Mesendoderm (in vitro differentiated cells): ENCODE measurements at regions not wholly inside any gene's neighbourhood (a gene's known extent, or its start where the extent isn't known, plus 50 kb on each side); places are given as distances from the start of the nearest gene placed in this dataset.

ENCODE experiments used
- DNase-seq: peaks from one replicate; pipeline ENCODE4 v3.0.0; 2013
- H2AK5ac ChIP-seq: 2 replicates; pipeline ENCODE4 v1.6.1; 2013; ENCODE audit warnings: low read length, inconsistent platforms
- H2BK120ac ChIP-seq: 2 replicates; pipeline ENCODE4 v1.6.1; 2013; ENCODE audit warnings: low read depth, mild to moderate bottlenecking, low read length, moderate library complexity, mixed read lengths
- H2BK15ac ChIP-seq: replicated peaks from 2 replicates; pipeline ENCODE4 v1.6.1; 2013; ENCODE audit warnings: low read depth, mild to moderate bottlenecking, moderate library complexity
- H2BK5ac ChIP-seq: 2 replicates; pipeline ENCODE4 v1.6.1; 2013; ENCODE audit warnings: low read length, inconsistent platforms
- H3K18ac ChIP-seq: 2 replicates; pipeline ENCODE4 v1.6.1; 2013; ENCODE audit warnings: mild to moderate bottlenecking, low read length, mixed read lengths
- H3K23ac ChIP-seq: one replicate; pipeline ENCODE4 v1.6.1; 2013; ENCODE audit warnings: low read length
- H3K27ac ChIP-seq: 2 replicates; pipeline ENCODE4 v1.5.1; 2013; ENCODE audit warnings: low read depth, mild to moderate bottlenecking, inconsistent platforms, low read length, moderate library complexity
- H3K27me3 ChIP-seq: 2 replicates; pipeline ENCODE4 v1.6.1; 2013; ENCODE audit warnings: low read length, control low read depth, mild to moderate bottlenecking, inconsistent platforms; ENCODE audit not compliant: insufficient read depth, poor library complexity
- H3K36me3 ChIP-seq: 2 replicates; pipeline ENCODE4 v1.6.1; 2013; ENCODE audit warnings: low read length, inconsistent platforms; ENCODE audit not compliant: control insufficient read depth, insufficient read depth
- H3K4ac ChIP-seq: one replicate; pipeline ENCODE4 v1.6.1; 2013; ENCODE audit warnings: low read depth, mild to moderate bottlenecking, low read length, moderate library complexity
- H3K4me1 ChIP-seq: 2 replicates; pipeline ENCODE4 v1.6.1; 2013; ENCODE audit warnings: low read depth, low read length, inconsistent platforms; ENCODE audit not compliant: control insufficient read depth
- H3K4me2 ChIP-seq: 2 replicates; pipeline ENCODE4 v1.6.1; 2013; ENCODE audit warnings: low read length
- H3K4me3 ChIP-seq: 2 replicates; pipeline ENCODE4 v1.5.1; 2013; ENCODE audit warnings: mild to moderate bottlenecking, low read length
- H3K56ac ChIP-seq: one replicate; pipeline ENCODE4 v1.6.1; 2013; ENCODE audit warnings: low read length
- H3K79me1 ChIP-seq: 2 replicates; pipeline ENCODE4 v1.6.1; 2013; ENCODE audit warnings: low read length, inconsistent platforms
- H3K79me2 ChIP-seq: 2 replicates; pipeline ENCODE4 v1.6.1; 2013; ENCODE audit warnings: mild to moderate bottlenecking, low read length; ENCODE audit not compliant: control insufficient read depth, insufficient read depth
- H3K9ac ChIP-seq: 2 replicates; pipeline ENCODE4 v1.6.1; 2013; ENCODE audit warnings: low read length, inconsistent platforms
- H4K5ac ChIP-seq: one replicate; pipeline ENCODE4 v1.6.1; 2013; ENCODE audit warnings: low read length
- H4K8ac ChIP-seq: one replicate; pipeline ENCODE4 v1.6.1; 2013; ENCODE audit warnings: low read depth, mild to moderate bottlenecking, control low read depth, low read length, moderate library complexity
- WGBS: extraction: QIAGEN DNeasy Blood & Tissue Kit; methylation state at CpG from one replicate; pipeline ENCODE4 v1.1.7; 2013; ENCODE audit warnings: low lambda C conversion rate, missing lambda C conversion rate; ENCODE audit not compliant: insufficient coverage; ENCODE audit errors: extremely low coverage; 5-methylcytosine and 5-hydroxymethylcytosine counted together

DNA sequence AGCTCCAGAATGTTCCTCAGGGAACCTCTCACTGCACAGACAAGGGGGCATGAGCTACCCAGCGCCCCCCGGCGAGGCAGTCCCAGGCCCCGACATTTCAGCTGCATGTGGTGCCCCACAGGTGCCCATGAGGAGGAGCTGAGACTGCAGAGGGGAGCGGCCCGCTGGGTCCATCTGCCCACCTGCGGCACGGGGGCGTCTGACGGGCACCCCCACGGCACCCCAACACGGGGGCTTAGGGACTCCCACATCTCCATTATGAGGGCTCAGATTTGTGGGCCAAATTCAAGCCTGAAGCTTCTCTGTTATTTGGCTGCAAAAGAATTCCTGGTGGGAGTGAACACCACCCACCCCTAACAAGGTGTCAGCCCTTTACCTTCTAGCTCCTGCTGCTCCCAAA is 258.4 kb downstream of the UACA start:
- Histone ChIP-seq H3K4me1 (peaks cover 29% of the 10 kb centered on the region), H3K79me2 (no peaks in the 10 kb centered on the region)

GRCh38 chr15:70504299-70504951 is 258.9 kb downstream of the UACA start:
- Histone ChIP-seq H3K18ac (no peak overlapping the region), H3K36me3 (no peaks in the 10 kb centered on the region), H2BK5ac (peak overlapping the region; percentile 39), H3K79me2 (no peaks in the 10 kb centered on the region), H4K5ac (no peak overlapping the region), H3K4me1 (peaks cover 29% of the 10 kb centered on the region), H2BK15ac (no peak overlapping the region), H3K79me1 (no peaks in the 10 kb centered on the region), H3K4me3 (no peak overlapping the region), H3K9ac (no peak overlapping the region), H4K8ac (no peak overlapping the region), H3K23ac (peak overlapping the region; percentile 15), H3K27me3 (no peaks in the 10 kb centered on the region), H3K56ac (peak overlapping the region; percentile 52), H3K4ac (no peak overlapping the region), H2AK5ac (peak overlapping the region; percentile 35), H3K4me2 (no peak overlapping the region), H2BK120ac (no peak overlapping the region), H3K27ac (no peak overlapping the region)
- peak; percentile 39 for DNase-seq
- no CpG with 5 or more reads among the region's 9 CpGs for WGBS

More for the DNA sequence above, 258.4 kb downstream of the UACA start:
- Histone ChIP-seq H2BK15ac (no peak overlapping the region), H2AK5ac (no peak overlapping the region), H3K56ac (peak overlapping the region; percentile 37), H3K18ac (no peak overlapping the region), H3K9ac (peak overlapping the region; percentile 20), H3K4ac (no peak overlapping the region), H3K79me1 (no peaks in the 10 kb centered on the region), H2BK120ac (no peak overlapping the region), H3K27ac (peak overlapping the region; percentile 4), H3K4me2 (no peak overlapping the region), H2BK5ac (no peak overlapping the region), H3K27me3 (no peaks in the 10 kb centered on the region), H3K23ac (peak overlapping the region; percentile 15), H3K36me3 (no peaks in the 10 kb centered on the region), H4K8ac (no peak overlapping the region), H4K5ac (no peak overlapping the region), H3K4me3 (no peak overlapping the region)
- no peak for DNase-seq
- no CpG with 5 or more reads among the region's 12 CpGs for WGBS

GRCh38 chr15:70503798-70504298 is 259.5 kb downstream of the UACA start:
- Histone ChIP-seq H3K4me1 (peaks cover 29% of the 10 kb centered on the region), H3K56ac (peak overlapping the region; percentile 52), H3K79me2 (no peaks in the 10 kb centered on the region)

GRCh38 chr15:70503073-70503745 is 260.1 kb downstream of the UACA start:
- no peak overlapping the region for H2BK15ac ChIP-seq
- no peaks in the 10 kb centered on the region for H3K79me1 ChIP-seq
- H3K4ac ChIP-seq: no peak overlapping the region
- no peak overlapping the region for H3K27ac ChIP-seq
- H3K4me2 ChIP-seq: no peak overlapping the region
- H3K27me3 ChIP-seq: no peaks in the 10 kb centered on the region
- peaks cover 28% of the 10 kb centered on the region for H3K4me1 ChIP-seq
- no peak overlapping the region for H4K8ac ChIP-seq
- DNase-seq: no peak
- no peak overlapping the region for H3K9ac ChIP-seq
- H4K5ac ChIP-seq: no peak overlapping the region
- H3K79me2 ChIP-seq: no peaks in the 10 kb centered on the region
- no peak overlapping the region for H3K56ac ChIP-seq
- H2BK120ac ChIP-seq: no peak overlapping the region
- WGBS: no CpG with 5 or more reads among the region's 8 CpGs
- no peak overlapping the region for H2AK5ac ChIP-seq
- no peak overlapping the region for H3K4me3 ChIP-seq
- no peak overlapping the region for H3K18ac ChIP-seq
- H3K23ac ChIP-seq: no peak overlapping the region
- no peaks in the 10 kb centered on the region for H3K36me3 ChIP-seq
- H2BK5ac ChIP-seq: no peak overlapping the region

More at GRCh38 chr15:70503798-70504298, 259.5 kb downstream of the UACA start:
- Histone ChIP-seq H3K27ac (no peak overlapping the region), H4K8ac (no peak overlapping the region), H2BK5ac (no peak overlapping the region), H2BK120ac (no peak overlapping the region), H2AK5ac (no peak overlapping the region), H3K4me3 (no peak overlapping the region), H2BK15ac (no peak overlapping the region), H3K79me1 (no peaks in the 10 kb centered on the region), H3K9ac (no peak overlapping the region), H3K36me3 (no peaks in the 10 kb centered on the region), H3K23ac (no peak overlapping the region), H3K4ac (no peak overlapping the region), H3K27me3 (no peaks in the 10 kb centered on the region), H3K18ac (no peak overlapping the region), H4K5ac (no peak overlapping the region), H3K4me2 (no peak overlapping the region)
- no peak for DNase-seq
- no CpG with 5 or more reads among the region's 10 CpGs for WGBS

DNA sequence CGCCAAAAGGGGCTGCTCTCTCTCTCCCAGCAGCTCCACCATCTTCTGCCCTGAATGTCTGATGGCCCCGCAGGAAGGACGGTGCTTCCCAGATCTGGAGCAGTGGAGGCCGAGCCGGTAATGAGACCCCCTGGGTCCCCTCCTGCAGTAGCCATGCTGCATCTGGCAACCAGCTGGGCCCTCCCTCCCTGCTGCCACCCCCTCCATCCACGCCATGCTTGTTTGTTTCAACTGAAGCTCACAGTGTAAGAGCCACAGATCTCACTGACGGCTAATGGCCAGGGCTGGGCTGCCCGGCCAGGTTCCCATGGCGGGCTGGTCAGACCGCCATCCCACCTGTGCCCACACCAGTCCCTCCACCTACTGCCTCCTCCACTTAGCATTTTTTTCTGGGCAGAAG is 260.8 kb downstream of the UACA start:
- Histone ChIP-seq H2BK15ac (no peak overlapping the region), H3K79me1 (no peaks in the 10 kb centered on the region), H3K27me3 (no peaks in the 10 kb centered on the region), H3K18ac (no peak overlapping the region), H4K8ac (no peak overlapping the region), H4K5ac (no peak overlapping the region), H3K79me2 (no peaks in the 10 kb centered on the region), H3K36me3 (no peaks in the 10 kb centered on the region), H3K27ac (no peak overlapping the region), H3K23ac (no peak overlapping the region), H3K4me2 (no peak overlapping the region), H3K56ac (no peak overlapping the region), H2AK5ac (no peak overlapping the region), H2BK120ac (no peak overlapping the region), H2BK5ac (no peak overlapping the region), H3K9ac (no peak overlapping the region), H3K4ac (no peak overlapping the region), H3K4me1 (peaks cover 28% of the 10 kb centered on the region), H3K4me3 (no peak overlapping the region)
- no CpG with 5 or more reads among the region's 10 CpGs for whole genome bisulfite sequencing
- no peak for DNase-seq
